Transverse colon (tissue), 4 donors: ENCODE measurements at regions not wholly inside any gene's neighbourhood (a gene's known extent, or its start where the extent isn't known, plus 50 kb on each side); places are given as distances from the start of the nearest gene placed in this dataset.

Experiments
- EP300 ChIP-seq: sonication (generic); formaldehyde crosslinking; IDR thresholded peaks from one replicate; pipeline ENCODE4 v1.6.1; 2017; ENCODE audit warnings: antibody characterized with exemption, low read depth
- POLR2A ChIP-seq: fragments of 450-650 bp; IDR thresholded peaks from one replicate; pipeline ENCODE4 v1.6.1; 2016; ENCODE audit warnings: antibody characterized with exemption, mild to moderate bottlenecking, moderate library complexity
- POLR2AphosphoS5 ChIP-seq, 3 donors: sonication (generic); formaldehyde crosslinking; IDR thresholded peaks; one replicate each; pipeline ENCODE4 v1.6.1; 2016; ENCODE audit warnings: antibody characterized with exemption in 3 of 3
- TF ChIP-seq, protein P1 (sequence below), 5 experiments: fragments of 200-600 bp in 3 of 5; fragments of 450-650 bp in 2 of 5; sonication (generic) in 3 of 5; IDR thresholded peaks; 1 replicate in 2 of 5; 2 replicates in 3 of 5; pipeline ENCODE4 v1.5.1; 2016 to 2017; ENCODE audit warnings: antibody characterized with exemption in 5 of 5, inconsistent platforms in 3 of 5, mild to moderate bottlenecking in 2 of 5, moderate library complexity in 1 of 5

DNA sequence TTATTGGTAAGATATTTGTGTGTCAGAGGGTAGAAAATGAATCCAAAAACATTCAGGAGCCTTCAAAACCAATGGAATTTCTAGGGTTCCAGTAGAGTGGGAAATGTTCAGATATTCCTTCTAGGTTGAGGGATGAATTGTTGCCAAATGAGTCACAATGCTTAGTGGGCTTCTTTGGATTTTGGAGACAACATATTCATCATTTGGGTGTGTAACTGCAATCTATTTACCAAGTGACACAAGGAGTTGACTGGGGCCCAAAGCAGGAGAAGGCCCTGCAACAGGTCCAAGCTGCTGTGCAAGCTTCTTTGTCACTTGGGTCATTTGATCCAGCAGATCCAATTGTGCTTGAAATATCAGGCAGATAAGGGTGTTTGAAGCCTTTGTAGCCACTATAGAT is 551.5 kb upstream of the PITX2 start:
- no peak for TF ChIP-seq POLR2AphosphoS5 (IDR thresholded peaks at IDR 0.05)
- TF ChIP-seq, protein P1, sequence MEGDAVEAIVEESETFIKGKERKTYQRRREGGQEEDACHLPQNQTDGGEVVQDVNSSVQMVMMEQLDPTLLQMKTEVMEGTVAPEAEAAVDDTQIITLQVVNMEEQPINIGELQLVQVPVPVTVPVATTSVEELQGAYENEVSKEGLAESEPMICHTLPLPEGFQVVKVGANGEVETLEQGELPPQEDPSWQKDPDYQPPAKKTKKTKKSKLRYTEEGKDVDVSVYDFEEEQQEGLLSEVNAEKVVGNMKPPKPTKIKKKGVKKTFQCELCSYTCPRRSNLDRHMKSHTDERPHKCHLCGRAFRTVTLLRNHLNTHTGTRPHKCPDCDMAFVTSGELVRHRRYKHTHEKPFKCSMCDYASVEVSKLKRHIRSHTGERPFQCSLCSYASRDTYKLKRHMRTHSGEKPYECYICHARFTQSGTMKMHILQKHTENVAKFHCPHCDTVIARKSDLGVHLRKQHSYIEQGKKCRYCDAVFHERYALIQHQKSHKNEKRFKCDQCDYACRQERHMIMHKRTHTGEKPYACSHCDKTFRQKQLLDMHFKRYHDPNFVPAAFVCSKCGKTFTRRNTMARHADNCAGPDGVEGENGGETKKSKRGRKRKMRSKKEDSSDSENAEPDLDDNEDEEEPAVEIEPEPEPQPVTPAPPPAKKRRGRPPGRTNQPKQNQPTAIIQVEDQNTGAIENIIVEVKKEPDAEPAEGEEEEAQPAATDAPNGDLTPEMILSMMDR (IDR thresholded peaks at IDR 0.05): no peak
- no peak for TF ChIP-seq POLR2A
- TF ChIP-seq EP300: no peak
